K562 (cell line): ENCODE measurements at regions not wholly inside any gene's neighbourhood (a gene's known extent, or its start where the extent isn't known, plus 50 kb on each side); places are given as distances from the start of the nearest gene placed in this dataset.

Source experiments
- ATAC-seq: fragments of 200-7000 bp; cut with Tn5 transposase; 3 replicates; pipeline ENCODE4 v1.9.1; 2020; ENCODE audit warnings: moderate library complexity
- BruUV-seq: library from RNA; stranded (reverse); fragments of 400-500 nt; replicated peaks from 2 replicates; lab custom pipeline; 2021; lab: Mats Ljungman, UMichigan
- CTCF ChIA-PET: fragments of 300-600 bp; formaldehyde crosslinking; extraction: SDS; loops from one replicate; lab custom pipeline; 2021; ENCODE audit warnings: low intra/inter-chr PET ratio; lab: Yijun Ruan, JAX
- POLR2A ChIA-PET: fragments of 300-600, 350-650 bp; sonication (Branson Sonifier 250); formaldehyde crosslinking; extraction: SDS; loops from one replicate; lab custom pipeline; 2021; ENCODE audit warnings: antibody characterized with exemption, inconsistent platforms; lab: Yijun Ruan, JAX
- DNase-seq, 4 experiments: peaks; one replicate each; pipeline versions ENCODE4 v3.0.0 to v3.0.0-alpha.2; 2011 to 2018; ENCODE audit warnings: low spot score in 3 of 4, mixed read lengths in 3 of 4; ENCODE audit errors: extremely low read depth in 1 of 4
- FAIRE-seq: peaks from 2 replicates; lab custom pipeline; 2011; peaks lifted over from hg19 to GRCh38; lab: Jason Lieb, UNC
- H2AFZ ChIP-seq: 2 replicates; pipeline ENCODE4 v1.6.0; 2011; ENCODE audit warnings: low read depth, low read length, control low read depth, inconsistent platforms
- H3K27ac ChIP-seq: fragments of 200-600 bp; 3 replicates; pipeline ENCODE4 v1.8.0; 2011; ENCODE audit warnings: low read depth, mild to moderate bottlenecking, control low read depth, inconsistent platforms, low read length, moderate library complexity, mixed read lengths; ENCODE audit errors: extremely low read depth
- H3K27me3 ChIP-seq, 2 experiments: fragments of 300-600 bp in 1 of 2; 2 replicates in 1 of 2; 3 replicates in 1 of 2; pipeline versions ENCODE4 v1.6.0 to v1.8.0; 2011; ENCODE audit warnings: inconsistent platforms in 2 of 2, low read length in 2 of 2, mild to moderate bottlenecking in 1 of 2, mixed read lengths in 1 of 2, moderate library complexity in 1 of 2; ENCODE audit not compliant: control insufficient read depth in 2 of 2, insufficient read depth in 2 of 2
- H3K36me3 ChIP-seq: fragments of 300-600 bp; 3 replicates; pipeline ENCODE4 v1.8.0; 2011; ENCODE audit warnings: mild to moderate bottlenecking, low read length, inconsistent platforms; ENCODE audit not compliant: control insufficient read depth, insufficient read depth
- H3K4me1 ChIP-seq, 2 experiments: fragments of 200-600 bp in 1 of 2; replicated peaks in 1 of 2; 2 replicates in 1 of 2; 3 replicates in 1 of 2; pipeline versions ENCODE4 v1.5.1 to v1.8.0; 2011; ENCODE audit warnings: inconsistent platforms in 2 of 2, low read length in 2 of 2, mild to moderate bottlenecking in 1 of 2, mixed read lengths in 1 of 2, moderate library complexity in 1 of 2; ENCODE audit not compliant: control insufficient read depth in 2 of 2, insufficient read depth in 2 of 2
- H3K4me2 ChIP-seq: 2 replicates; pipeline ENCODE4 v1.6.1; 2011; ENCODE audit warnings: low read length, control low read depth, inconsistent platforms, mixed read lengths; ENCODE audit not compliant: insufficient read depth
- H3K4me3 ChIP-seq: fragments of 200-600 bp; sonication (generic), shearing (Covaris generic); 2 replicates; pipeline ENCODE4 v1.5.1; 2016; ENCODE audit warnings: control low read depth, inconsistent platforms
- H3K79me2 ChIP-seq: fragments of 200-600 bp; 3 replicates; pipeline ENCODE4 v1.8.0; 2011; ENCODE audit warnings: low read length, inconsistent platforms; ENCODE audit not compliant: control insufficient read depth, insufficient read depth
- H3K9ac ChIP-seq, 2 experiments: 2 replicates each; pipeline versions ENCODE4 v1.6.0 to v1.6.1; 2011; ENCODE audit warnings: low read depth in 2 of 2, low read length in 2 of 2, control low read depth in 1 of 2, inconsistent platforms in 1 of 2, mild to moderate bottlenecking in 1 of 2, mixed read lengths in 1 of 2; ENCODE audit not compliant: insufficient read depth in 1 of 2
- H3K9me1 ChIP-seq: one replicate; pipeline ENCODE4 v1.6.0; 2011; ENCODE audit warnings: inconsistent platforms, mild to moderate bottlenecking, low read length, moderate library complexity; ENCODE audit not compliant: control insufficient read depth, insufficient read depth
- H3K9me3 ChIP-seq: replicated peaks from 2 replicates; pipeline ENCODE4 v1.5.1; 2011; ENCODE audit warnings: low read depth, low read length, inconsistent platforms; ENCODE audit not compliant: control insufficient read depth, insufficient read depth
- H4K20me1 ChIP-seq: replicated peaks from 2 replicates; pipeline ENCODE4 v1.6.1; 2011; ENCODE audit warnings: low read length, inconsistent platforms, mixed read lengths; ENCODE audit not compliant: control insufficient read depth, insufficient read depth
- CREB1 ChIP-seq, 2 experiments: sonication (generic) in 1 of 2; formaldehyde crosslinking in 1 of 2; IDR thresholded peaks; 2 replicates each; pipeline versions ENCODE4 v1.6.1 to v1.8.0; 2012 to 2022; ENCODE audit warnings: inconsistent platforms in 1 of 2, mild to moderate bottlenecking in 1 of 2, missing genetic modification reagents in 1 of 2, moderate library complexity in 1 of 2
- CSDE1 ChIP-seq, 2 experiments: fragments of 450-650 bp; IDR thresholded peaks; 2 replicates each; pipeline ENCODE4 v1.6.1; 2016; ENCODE audit warnings: mild to moderate bottlenecking in 1 of 2
- FOXJ3 ChIP-seq: sonication (generic); formaldehyde crosslinking; IDR thresholded peaks from 2 replicates; pipeline ENCODE4 v1.4.0; 2020; ENCODE audit warnings: mild to moderate bottlenecking, missing genetic modification reagents
- FOXK1 ChIP-seq: sonication (generic); formaldehyde crosslinking; IDR thresholded peaks from 2 replicates; pipeline ENCODE4 v1.8.0; 2022; ENCODE audit warnings: missing genetic modification reagents, mild to moderate bottlenecking, borderline replicate concordance
- KDM4B ChIP-seq, 2 experiments: fragments of 450-650 bp in 1 of 2; sonication (generic) in 1 of 2; IDR thresholded peaks; 2 replicates each; pipeline ENCODE4 v1.6.1; 2016 to 2017; ENCODE audit warnings: borderline replicate concordance in 2 of 2, antibody characterized with exemption in 1 of 2, low read depth in 1 of 2, mild to moderate bottlenecking in 1 of 2
- MCM2 ChIP-seq: fragments of 450-650 bp; IDR thresholded peaks from 2 replicates; pipeline ENCODE4 v1.6.1; 2017; ENCODE audit warnings: low read depth, mild to moderate bottlenecking
- MTA1 ChIP-seq: fragments of 450-650 bp; IDR thresholded peaks from 2 replicates; pipeline ENCODE4 v1.6.1; 2017; ENCODE audit warnings: borderline replicate concordance
- MYC ChIP-seq, 2 experiments: fragments of 250-450 bp in 1 of 2; sonication (Bioruptor Pico) in 1 of 2; IDR thresholded peaks; 2 replicates each; pipeline versions ENCODE4 v1.5.1 to v1.6.1; 2012 to 2021; ENCODE audit warnings: low read depth in 2 of 2, borderline replicate concordance in 1 of 2, improper control_type of control experiment in 1 of 2, low read length in 1 of 2, mild to moderate bottlenecking in 1 of 2, moderate library complexity in 1 of 2
- NEUROD1 ChIP-seq: fragments of 150-350 bp; IDR thresholded peaks from 2 replicates; pipeline ENCODE4 v1.6.1; 2014; ENCODE audit warnings: borderline replicate concordance, low read length, low read depth; ENCODE audit not compliant: partially characterized antibody
- PML ChIP-seq: IDR thresholded peaks from 2 replicates; pipeline ENCODE4 v1.6.1; 2012; ENCODE audit warnings: low read length, inconsistent platforms
- XRCC4 ChIP-seq: IDR thresholded peaks from one replicate; pipeline ENCODE4 v1.6.1; 2011; ENCODE audit not compliant: insufficient read depth, insufficient read length; ENCODE audit errors: extremely low read depth
- ZNF232 ChIP-seq: sonication (generic); formaldehyde crosslinking; IDR thresholded peaks from 2 replicates; pipeline ENCODE4 v1.8.0; 2022; ENCODE audit warnings: mild to moderate bottlenecking, missing genetic modification reagents
- ZNF57 ChIP-seq: fragments of 450-650 bp; formaldehyde crosslinking; IDR thresholded peaks from 2 replicates; pipeline ENCODE4 v1.4.0; 2020; ENCODE audit warnings: mild to moderate bottlenecking, moderate library complexity
- WGBS: fragments of 100-300 bp; shearing (Covaris generic); methylation state at CpG from one replicate; pipeline ENCODE4 v1.1.6; 2016; ENCODE audit warnings: low coverage, mixed read lengths; ENCODE audit not compliant: insufficient coverage; ENCODE audit errors: missing lambda C conversion rate; 5-methylcytosine and 5-hydroxymethylcytosine counted together
- in situ Hi-C: fragments of 300-500 bp; cut with MboI; formaldehyde crosslinking; loops from 4 replicates; pipeline ENCODE4 v1.15.0; 2018; ENCODE audit warnings: inconsistent platforms, mixed read lengths
- intact Hi-C: fragments of 100-400 bp; cut with micrococcal nuclease; formaldehyde crosslinking; loops from 2 replicates; pipeline ENCODE4 v1.14.2; 2022
- TF ChIP-seq, protein P1 (sequence below), 2 experiments: IDR thresholded peaks; 2 replicates each; pipeline ENCODE4 v1.6.1; 2011; ENCODE audit warnings: borderline replicate concordance in 1 of 2, control low read depth in 1 of 2, low read depth in 1 of 2, low read length in 1 of 2, mild to moderate bottlenecking in 1 of 2, mixed read lengths in 1 of 2, moderate library complexity in 1 of 2; ENCODE audit not compliant: insufficient read depth in 1 of 2, insufficient read length in 1 of 2, poor library complexity in 1 of 2, severe bottlenecking in 1 of 2; ENCODE audit errors: extremely low read depth in 1 of 2

DNA sequence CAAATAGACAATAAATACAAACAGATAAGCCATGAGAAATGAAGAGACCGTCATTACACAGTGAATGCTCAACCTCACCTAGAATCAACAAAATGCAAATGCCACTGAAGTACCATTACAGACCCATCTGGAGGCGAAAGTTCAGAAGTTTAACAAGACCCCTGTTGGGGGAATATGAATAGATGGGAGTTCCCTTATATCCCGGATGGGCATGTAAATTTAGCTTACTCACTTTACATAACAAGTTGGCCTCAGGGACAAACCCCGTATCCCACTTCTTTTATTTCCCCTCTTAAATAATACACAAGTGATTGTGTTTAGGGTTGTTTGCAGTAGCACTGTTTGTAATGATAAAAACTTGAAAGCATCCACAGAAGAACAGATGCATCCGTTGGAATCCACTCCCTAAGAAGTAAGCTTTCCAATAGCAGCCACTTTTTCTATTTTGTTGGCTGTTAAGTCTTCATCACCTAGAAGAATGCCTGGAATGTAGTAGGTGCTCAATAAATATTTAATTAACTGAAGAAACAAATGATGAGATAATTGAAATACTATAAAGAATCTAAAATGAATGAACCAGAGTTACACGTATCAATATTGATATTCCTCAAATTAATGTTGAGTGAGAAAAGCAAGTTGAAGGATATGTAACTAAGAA is 1076.3 kb upstream of the TENM3 start:
- no peaks in the 10 kb centered on the region for H4K20me1 ChIP-seq
- no peaks in the 10 kb centered on the region for H3K79me2 ChIP-seq
- no peak overlapping the region for H3K27ac ChIP-seq
- H3K9me3 ChIP-seq, result no peaks in the 10 kb centered on the region
- FAIRE-seq (no peak), DNase-seq (no peak), ATAC-seq (no peak)
- in situ Hi-C loops, result no loop called here
- no TSS peak for BruUV-seq
- ChIA-PET POLR2A (no interaction called here), CTCF (no interaction called here)
- WGBS, result 0% methylated on average over 6 of the region's 6 CpGs
- H3K36me3 ChIP-seq, result no peaks in the 10 kb centered on the region
- intact Hi-C loops, result no loop called here
- no peak overlapping the region for H3K4me3 ChIP-seq
- H3K4me1 ChIP-seq, result no peaks in the 10 kb centered on the region
- no peak overlapping the region for H2AFZ ChIP-seq
- H3K9ac ChIP-seq, result no peak overlapping the region
- no peak overlapping the region for H3K4me2 ChIP-seq
- H3K27me3 ChIP-seq, result no peaks in the 10 kb centered on the region
- no peaks in the 10 kb centered on the region for H3K9me1 ChIP-seq
- TF ChIP-seq CSDE1 (IDR thresholded peaks at IDR 0.05) (no peak), MYC (IDR thresholded peaks at IDR 0.05; ENCODE audit: low read depth, low read length) (no peak), MYC (CRISPR knock-in tag; IDR thresholded peaks at IDR 0.05; ENCODE audit: borderline replicate concordance, low read depth) (no peak), XRCC4 (no peak), CREB1 (IDR thresholded peaks at IDR 0.05) (no peak), CREB1 (CRISPR knock-in tag; IDR thresholded peaks at IDR 0.05) (no peak), ZNF57 (CRISPR knock-in tag) (no peak), PML (no peak), NEUROD1 (no peak), FOXJ3 (CRISPR knock-in tag) (no peak), ZNF232 (CRISPR knock-in tag) (no peak), MTA1 (no peak), FOXK1 (CRISPR knock-in tag) (no peak), KDM4B (IDR thresholded peaks at IDR 0.05; ENCODE audit: borderline replicate concordance in 2 of 2, low read depth in 1 of 2) (no peak), MCM2 (no peak)
- TF ChIP-seq, protein P1, sequence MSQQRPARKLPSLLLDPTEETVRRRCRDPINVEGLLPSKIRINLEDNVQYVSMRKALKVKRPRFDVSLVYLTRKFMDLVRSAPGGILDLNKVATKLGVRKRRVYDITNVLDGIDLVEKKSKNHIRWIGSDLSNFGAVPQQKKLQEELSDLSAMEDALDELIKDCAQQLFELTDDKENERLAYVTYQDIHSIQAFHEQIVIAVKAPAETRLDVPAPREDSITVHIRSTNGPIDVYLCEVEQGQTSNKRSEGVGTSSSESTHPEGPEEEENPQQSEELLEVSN (IDR thresholded peaks at IDR 0.05; ENCODE audit: borderline replicate concordance in 1 of 2, extremely low read depth in 1 of 2, insufficient read depth in 1 of 2, insufficient read length in 1 of 2, low read depth in 1 of 2, low read length in 1 of 2, poor library complexity in 1 of 2, severe bottlenecking in 1 of 2), result no peak
